Neural cell (in vitro differentiated cells): ENCODE measurements at regions not wholly inside any gene's neighbourhood (a gene's known extent, or its start where the extent isn't known, plus 50 kb on each side); places are given as distances from the start of the nearest gene placed in this dataset.

Source experiments
- H2AFZ ChIP-seq: fragments of 200-600, 300-800 bp; sonication (generic), shearing (Covaris generic); 2 replicates; pipeline ENCODE4 v1.6.0; 2014; ENCODE audit warnings: low read depth, mild to moderate bottlenecking, antibody characterized with exemption, low read length, moderate library complexity
- H3F3A ChIP-seq: fragments of 200-600 bp; shearing (Covaris generic); 2 replicates; pipeline ENCODE4 v1.6.1; 2016; ENCODE audit warnings: mild to moderate bottlenecking, moderate library complexity, mixed read lengths, antibody characterized with exemption, low read length; ENCODE audit not compliant: insufficient read depth, poor library complexity, severe bottlenecking
- H3K27ac ChIP-seq: fragments of 200-600, 300-800 bp; sonication (generic), shearing (Covaris generic); 2 replicates; pipeline ENCODE4 v1.5.1; 2014; ENCODE audit warnings: mild to moderate bottlenecking, low read length, moderate library complexity
- H3K27me3 ChIP-seq: fragments of 300-800, 200-600 bp; sonication (generic), shearing (Covaris generic); 2 replicates; pipeline ENCODE4 v1.6.0; 2014; ENCODE audit warnings: mild to moderate bottlenecking, low read depth, low read length, moderate library complexity; ENCODE audit not compliant: insufficient read depth
- H3K36me3 ChIP-seq: fragments of 300-800, 200-600 bp; sonication (generic), shearing (Covaris generic); 2 replicates; pipeline ENCODE4 v1.5.1; 2014; ENCODE audit warnings: mild to moderate bottlenecking, antibody characterized with exemption, low read length, moderate library complexity; ENCODE audit not compliant: insufficient read depth
- H3K4me2 ChIP-seq: fragments of 300-800, 200-600 bp; sonication (generic), shearing (Covaris generic); 2 replicates; pipeline ENCODE4 v1.6.0; 2014; ENCODE audit warnings: mild to moderate bottlenecking, low read length
- H3K4me3 ChIP-seq: fragments of 300-800, 200-600 bp; sonication (generic), shearing (Covaris generic); 2 replicates; pipeline ENCODE4 v1.5.1; 2014; ENCODE audit warnings: mild to moderate bottlenecking, low read length, moderate library complexity
- H3K79me2 ChIP-seq: fragments of 200-600 bp; shearing (Covaris generic); replicated peaks from 2 replicates; pipeline ENCODE4 v1.6.0; 2014; ENCODE audit warnings: mild to moderate bottlenecking, low read length, moderate library complexity; ENCODE audit not compliant: insufficient read depth
- H3K9ac ChIP-seq: fragments of 300-800, 200-600 bp; sonication (generic), shearing (Covaris generic); 2 replicates; pipeline ENCODE4 v1.6.1; 2016; ENCODE audit warnings: mild to moderate bottlenecking, low read length, mixed read lengths
- H3K9me2 ChIP-seq: fragments of 200-600 bp; shearing (Covaris generic); 2 replicates; pipeline ENCODE4 v1.6.1; 2016; ENCODE audit warnings: mild to moderate bottlenecking, low read length, mixed read lengths; ENCODE audit not compliant: insufficient read depth
- H3K9me3 ChIP-seq: fragments of 200-600, 300-800 bp; sonication (generic), shearing (Covaris generic); 2 replicates; pipeline ENCODE4 v1.6.1; 2016; ENCODE audit warnings: mild to moderate bottlenecking, mixed run types, low read length, moderate library complexity, mixed read lengths
- H4K20me1 ChIP-seq: fragments of 200-600 bp; shearing (Covaris generic); 2 replicates; pipeline ENCODE4 v1.6.1; 2016; ENCODE audit warnings: mild to moderate bottlenecking, mixed run types; ENCODE audit not compliant: insufficient read depth
- CTCF ChIP-seq: fragments of 450-650 bp; IDR thresholded peaks from 2 replicates; pipeline ENCODE4 v1.5.1; 2014; ENCODE audit warnings: antibody characterized with exemption, mild to moderate bottlenecking, moderate library complexity; ENCODE audit not compliant: poor library complexity, severe bottlenecking
- EP300 ChIP-seq: fragments of 450-650 bp; conservative IDR thresholded peaks from 2 replicates; pipeline ENCODE4 v1.6.1; 2014; ENCODE audit warnings: antibody characterized with exemption, mild to moderate bottlenecking, moderate library complexity; ENCODE audit not compliant: poor library complexity, severe bottlenecking
- EZH2 ChIP-seq: fragments of 200-600, 300-800 bp; shearing (Covaris generic), sonication (generic); IDR thresholded peaks from 2 replicates; pipeline ENCODE4 v1.6.1; 2014; ENCODE audit warnings: antibody characterized with exemption, low read length, borderline replicate concordance, mild to moderate bottlenecking; ENCODE audit not compliant: insufficient read depth, poor library complexity, severe bottlenecking
- MXI1 ChIP-seq: fragments of 450-650 bp; conservative IDR thresholded peaks from 2 replicates; pipeline ENCODE4 v1.6.1; 2014; ENCODE audit warnings: antibody characterized with exemption, mild to moderate bottlenecking; ENCODE audit not compliant: poor library complexity, severe bottlenecking
- POLR2AphosphoS5 ChIP-seq: IDR thresholded peaks from 2 replicates; pipeline ENCODE4 v1.6.1; 2012
- RAD21 ChIP-seq: fragments of 450-650 bp; conservative IDR thresholded peaks from 2 replicates; pipeline ENCODE4 v1.6.1; 2014; ENCODE audit warnings: antibody characterized with exemption, mild to moderate bottlenecking, moderate library complexity
- REST ChIP-seq: IDR thresholded peaks from 2 replicates; pipeline ENCODE4 v1.6.1; 2012; ENCODE audit warnings: borderline replicate concordance
- SMC3 ChIP-seq: fragments of 450-650 bp; conservative IDR thresholded peaks from 2 replicates; pipeline ENCODE4 v1.6.1; 2014; ENCODE audit warnings: antibody characterized with exemption, mild to moderate bottlenecking, moderate library complexity; ENCODE audit not compliant: poor library complexity
- TAF1 ChIP-seq: IDR thresholded peaks from 2 replicates; pipeline ENCODE4 v1.6.1; 2012; ENCODE audit warnings: low read depth

- Histone ChIP-seq H3K4me2 (no peak overlapping the region), H3K9ac (no peak overlapping the region), H3K27ac (no peak overlapping the region)
Observed at GRCh38 chr5:114981111-114981510, 188.6 kb downstream of the TRIM36 start.

GRCh38 chr5:114977979-114978573 lies 191.6 kb downstream of the TRIM36 start:
- Histone ChIP-seq H2AFZ (no peak overlapping the region), H3K27me3 (no peaks in the 10 kb centered on the region), H3K4me3 (no peak overlapping the region), H3K9me3 (no peaks in the 10 kb centered on the region), H3K4me2 (no peak overlapping the region), H3K36me3 (no peaks in the 10 kb centered on the region), H3K9ac (no peak overlapping the region), H3F3A (no peaks in the 10 kb centered on the region), H4K20me1 (no peaks in the 10 kb centered on the region), H3K79me2 (no peaks in the 10 kb centered on the region), H3K27ac (no peak overlapping the region), H3K9me2 (no peaks in the 10 kb centered on the region)
- TF ChIP-seq CTCF: no peak
- no peak for TF ChIP-seq RAD21
- TF ChIP-seq SMC3: no peak
- no peak for TF ChIP-seq POLR2AphosphoS5
- TF ChIP-seq EZH2: no peak
- no peak for TF ChIP-seq EP300
- no peak for TF ChIP-seq TAF1

More at GRCh38 chr5:114981111-114981510, 188.6 kb downstream of the TRIM36 start:
- TF ChIP-seq TAF1: no peak
- no peak for TF ChIP-seq EZH2
- no peak for TF ChIP-seq REST
- TF ChIP-seq EP300: no peak
- no peak for TF ChIP-seq RAD21
- TF ChIP-seq MXI1: no peak
- TF ChIP-seq SMC3: no peak
- TF ChIP-seq POLR2AphosphoS5: no peak
- no peak for TF ChIP-seq CTCF
- no peaks in the 10 kb centered on the region for H3K27me3 ChIP-seq
- no peaks in the 10 kb centered on the region for H3F3A ChIP-seq
- no peaks in the 10 kb centered on the region for H3K9me3 ChIP-seq
- no peaks in the 10 kb centered on the region for H4K20me1 ChIP-seq
- H3K79me2 ChIP-seq: no peaks in the 10 kb centered on the region
- no peak overlapping the region for H2AFZ ChIP-seq
- H3K9me2 ChIP-seq: no peaks in the 10 kb centered on the region
- H3K4me3 ChIP-seq: no peak overlapping the region
- H3K36me3 ChIP-seq: no peaks in the 10 kb centered on the region
